Loucy (cell line): ENCODE measurements at regions not wholly inside any gene's neighbourhood (a gene's known extent, or its start where the extent isn't known, plus 50 kb on each side); places are given as distances from the start of the nearest gene placed in this dataset.

Experiments used
- H2AFZ ChIP-seq: fragments of 200-600 bp; sonication (generic); 2 replicates; pipeline ENCODE4 v1.6.0; 2016; ENCODE audit warnings: antibody characterized with exemption, mild to moderate bottlenecking, low read length, moderate library complexity
- H3F3A ChIP-seq: fragments of 200-600 bp; 2 replicates; pipeline ENCODE4 v1.6.0; 2016; ENCODE audit warnings: antibody characterized with exemption, low read depth, mild to moderate bottlenecking
- H3K27me3 ChIP-seq: fragments of 200-600 bp; sonication (generic); 2 replicates; pipeline ENCODE4 v1.6.1; 2014; ENCODE audit warnings: low read length, mild to moderate bottlenecking; ENCODE audit not compliant: insufficient read depth, poor library complexity, severe bottlenecking
- H3K36me3 ChIP-seq: fragments of 200-600 bp; sonication (generic); 2 replicates; pipeline ENCODE4 v1.6.1; 2016; ENCODE audit warnings: low read length; ENCODE audit not compliant: insufficient read depth
- H3K4me1 ChIP-seq: fragments of 200-600 bp; sonication (generic); 2 replicates; pipeline ENCODE4 v1.5.1; 2014; ENCODE audit warnings: low read length, mild to moderate bottlenecking; ENCODE audit not compliant: insufficient read depth, poor library complexity, severe bottlenecking
- H3K4me2 ChIP-seq: fragments of 200-600 bp; sonication (generic); 2 replicates; pipeline ENCODE4 v1.6.0; 2014; ENCODE audit warnings: antibody characterized with exemption, low read length, low read depth, mild to moderate bottlenecking; ENCODE audit not compliant: poor library complexity, severe bottlenecking
- H3K4me3 ChIP-seq: fragments of 200-600 bp; sonication (generic); 2 replicates; pipeline ENCODE4 v1.5.1; 2014; ENCODE audit warnings: low read length, mild to moderate bottlenecking, mixed read lengths; ENCODE audit not compliant: poor library complexity, severe bottlenecking
- H3K79me2 ChIP-seq: fragments of 200-600 bp; sonication (generic); 2 replicates; pipeline ENCODE4 v1.6.1; 2014; ENCODE audit warnings: low read length; ENCODE audit not compliant: insufficient read depth
- H3K9ac ChIP-seq: fragments of 200-600 bp; sonication (generic); 2 replicates; pipeline ENCODE4 v1.6.0; 2014; ENCODE audit warnings: mild to moderate bottlenecking, low read depth, low read length, moderate library complexity; ENCODE audit not compliant: poor library complexity, severe bottlenecking
- H3K9me2 ChIP-seq: fragments of 200-600 bp; sonication (generic); replicated peaks from 2 replicates; pipeline ENCODE4 v1.6.1; 2016; ENCODE audit warnings: low read depth, low read length, mixed read lengths
- H3K9me3 ChIP-seq: fragments of 200-600 bp; sonication (generic); 2 replicates; pipeline ENCODE4 v1.6.1; 2014; ENCODE audit warnings: mild to moderate bottlenecking, antibody characterized with exemption, low read length, low read depth; ENCODE audit not compliant: insufficient read depth
- H4K20me1 ChIP-seq: fragments of 200-600 bp; sonication (generic); 2 replicates; pipeline ENCODE4 v1.6.0; 2014; ENCODE audit warnings: antibody characterized with exemption, low read length, mild to moderate bottlenecking; ENCODE audit not compliant: insufficient read depth, poor library complexity, severe bottlenecking
- CTCF ChIP-seq: fragments of 200-600 bp; sonication (generic); conservative IDR thresholded peaks from 2 replicates; pipeline ENCODE4 v1.5.1; 2014; ENCODE audit warnings: mild to moderate bottlenecking, antibody characterized with exemption, low read length
- EZH2phosphoT487 ChIP-seq: fragments of 200-600 bp; IDR thresholded peaks from 2 replicates; pipeline ENCODE4 v1.6.1; 2018; ENCODE audit warnings: antibody characterized with exemption, mild to moderate bottlenecking, moderate library complexity, borderline replicate concordance

GRCh38 chr13:53241891-53242348, 213.3 kb downstream of the OLFM4 start:
- no peaks in the 10 kb centered on the region for H3K4me1 ChIP-seq
- H3K9ac ChIP-seq, result no peak overlapping the region
- no peaks in the 10 kb centered on the region for H3F3A ChIP-seq
- H2AFZ ChIP-seq, result no peak overlapping the region
- H3K9me2 ChIP-seq, result no peaks in the 10 kb centered on the region
- TF ChIP-seq EZH2phosphoT487 (no peak), CTCF (no peak)
- no peaks in the 10 kb centered on the region for H3K27me3 ChIP-seq
- H3K79me2 ChIP-seq, result no peaks in the 10 kb centered on the region
- H3K4me3 ChIP-seq, result no peak overlapping the region
- no peaks in the 10 kb centered on the region for H3K9me3 ChIP-seq
- H3K4me2 ChIP-seq, result no peak overlapping the region
- H4K20me1 ChIP-seq, result no peaks in the 10 kb centered on the region
- H3K36me3 ChIP-seq, result no peaks in the 10 kb centered on the region

GRCh38 chr13:53249236-53249635, 220.6 kb downstream of the OLFM4 start:
- TF ChIP-seq EZH2phosphoT487, result no peak
- no peak for TF ChIP-seq CTCF
- Histone ChIP-seq H3F3A (no peaks in the 10 kb centered on the region), H3K79me2 (no peaks in the 10 kb centered on the region), H3K27me3 (no peaks in the 10 kb centered on the region), H3K4me3 (no peak overlapping the region), H3K9me3 (no peaks in the 10 kb centered on the region), H3K4me2 (no peak overlapping the region), H3K36me3 (no peaks in the 10 kb centered on the region), H3K9ac (no peak overlapping the region), H4K20me1 (no peaks in the 10 kb centered on the region), H2AFZ (no peak overlapping the region), H3K4me1 (no peaks in the 10 kb centered on the region), H3K9me2 (no peaks in the 10 kb centered on the region)

- Histone ChIP-seq H3K36me3 (no peaks in the 10 kb centered on the region), H3K4me1 (no peaks in the 10 kb centered on the region), H3K9me3 (no peaks in the 10 kb centered on the region), H2AFZ (0 out of 2 replicates have a peak overlapping the region, but pooled peaks have one; percentile 41), H3K9ac (no peak overlapping the region), H3K9me2 (no peaks in the 10 kb centered on the region), H3K79me2 (no peaks in the 10 kb centered on the region), H3K4me2 (no peak overlapping the region), H4K20me1 (no peaks in the 10 kb centered on the region), H3K27me3 (no peaks in the 10 kb centered on the region), H3K4me3 (no peak overlapping the region), H3F3A (no peaks in the 10 kb centered on the region)
- peak; percentile 91 for TF ChIP-seq CTCF
- TF ChIP-seq EZH2phosphoT487, result no peak
Measured at GRCh38 chr13:53250272-53250875, 221.8 kb downstream of the OLFM4 start.
